Esophagus (tissue), 2 donors: ENCODE measurements at regions not wholly inside any gene's neighbourhood (a gene's known extent, or its start where the extent isn't known, plus 50 kb on each side); places are given as distances from the start of the nearest gene placed in this dataset.

Source experiments
- H3K27ac ChIP-seq, 2 donors: one replicate each; pipeline ENCODE4 v1.5.1; 2013; ENCODE audit warnings: low read depth in 2 of 2, mild to moderate bottlenecking in 2 of 2, inconsistent platforms in 1 of 2, low read length in 1 of 2, moderate library complexity in 1 of 2
- H3K27me3 ChIP-seq, 2 donors: one replicate each; pipeline ENCODE4 v1.6.1; 2013; ENCODE audit warnings: low read length in 2 of 2, control low read depth in 1 of 2, mild to moderate bottlenecking in 1 of 2; ENCODE audit not compliant: insufficient read depth in 2 of 2, control insufficient read depth in 1 of 2
- H3K36me3 ChIP-seq, 2 donors: one replicate each; pipeline ENCODE4 v1.6.1; 2013; ENCODE audit warnings: low read length in 1 of 2; ENCODE audit not compliant: control insufficient read depth in 2 of 2, insufficient read depth in 2 of 2
- H3K4me1 ChIP-seq, 2 donors: one replicate each; pipeline ENCODE4 v1.6.1; 2013; ENCODE audit warnings: low read length in 1 of 2; ENCODE audit not compliant: control insufficient read depth in 2 of 2, insufficient read depth in 2 of 2
- H3K4me3 ChIP-seq, 2 donors: one replicate each; pipeline ENCODE4 v1.5.1; 2013; ENCODE audit warnings: low read length in 2 of 2, mild to moderate bottlenecking in 2 of 2, low read depth in 1 of 2, moderate library complexity in 1 of 2
- H3K9me3 ChIP-seq, 2 donors: one replicate each; pipeline ENCODE4 v1.6.1; 2013; ENCODE audit warnings: mild to moderate bottlenecking in 2 of 2, low read depth in 1 of 2, low read length in 1 of 2, moderate library complexity in 1 of 2; ENCODE audit not compliant: control insufficient read depth in 2 of 2, insufficient read depth in 1 of 2
- WGBS, 2 donors: extraction: QIAGEN DNeasy Blood & Tissue Kit; methylation state at CpG; one replicate each; pipeline ENCODE4 v1.1.7; 2013; 5-methylcytosine and 5-hydroxymethylcytosine counted together
- donor health status: healthy with polysubstance abuse.
- donor health status: Bipolar disorder and iron deficiency.

DNA sequence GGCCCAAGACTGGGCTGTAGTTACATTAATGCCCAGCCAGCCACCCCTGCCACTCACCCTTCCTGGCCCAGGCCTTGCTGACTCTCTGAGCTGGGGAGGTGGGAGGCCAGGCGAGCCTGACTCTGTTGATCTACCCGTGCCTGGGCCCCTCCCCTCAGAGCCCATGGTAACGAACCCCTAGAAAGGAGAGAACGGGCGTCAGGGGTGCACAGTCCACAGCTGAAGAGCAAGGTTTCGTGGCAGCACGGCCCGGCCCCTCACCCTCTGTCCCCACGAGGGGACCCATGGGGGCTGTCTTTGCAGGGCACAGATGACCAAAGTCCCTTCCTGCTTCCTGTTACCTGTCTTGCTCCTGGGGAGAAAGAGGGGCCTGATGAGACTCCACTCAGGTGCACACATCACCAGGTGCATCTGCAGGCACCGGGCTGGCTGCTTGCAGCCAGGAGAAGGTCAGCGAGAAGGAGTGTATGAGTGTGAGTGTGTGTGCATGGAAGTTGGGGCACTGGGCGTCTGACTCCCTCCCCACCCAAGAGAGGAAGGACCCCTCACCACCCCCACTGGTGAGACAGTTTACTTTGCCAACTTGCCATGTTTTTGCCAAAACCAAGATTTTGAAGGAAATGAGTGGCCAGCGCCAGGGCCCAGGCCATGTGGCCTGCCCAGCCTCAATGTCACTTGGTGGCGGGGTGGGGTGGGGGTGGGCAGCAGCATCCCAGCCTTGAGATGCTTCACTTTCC is 359.1 kb downstream of the SEC14L1 start:
- H3K36me3 ChIP-seq, result peaks cover 5 to 33% of the 10 kb centered on the region in 2 donors
- H3K4me3 ChIP-seq, result no peak overlapping the region
- H3K9me3 ChIP-seq, result no peaks in the 10 kb centered on the region
- WGBS, 2 donors, result 89 to 92% methylated on average over 14 of the region's 14 CpGs
- H3K4me1 ChIP-seq, result peaks cover 0 to under 1% of the 10 kb centered on the region in 2 donors
- no peaks in the 10 kb centered on the region for H3K27me3 ChIP-seq
- H3K27ac ChIP-seq, result no peak overlapping the region

DNA sequence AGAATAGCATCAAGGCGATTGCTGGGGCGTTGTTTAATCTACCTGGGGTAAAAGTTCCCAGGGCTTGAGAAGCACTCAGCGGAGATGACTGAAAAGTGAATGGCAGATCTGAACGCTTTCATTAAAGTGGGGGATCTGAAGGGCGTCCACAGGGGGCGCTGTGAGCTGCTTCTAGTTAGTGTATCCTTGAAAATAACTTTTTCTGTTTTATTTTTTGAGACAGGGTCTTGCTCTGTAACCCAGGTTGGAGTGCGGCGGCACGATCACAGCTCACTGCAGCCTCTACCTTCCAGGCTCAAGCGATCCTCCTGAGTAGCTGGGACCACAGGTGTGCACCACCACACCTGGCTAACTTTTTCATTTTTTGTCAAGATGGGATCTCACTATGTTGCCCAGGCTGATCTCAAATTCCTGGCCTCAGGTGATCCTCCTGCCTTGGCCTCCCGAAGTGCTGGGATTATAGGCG is 360.4 kb downstream of the SEC14L1 start:
- H3K27me3 ChIP-seq, result no peaks in the 10 kb centered on the region
- no peaks in the 10 kb centered on the region for H3K4me1 ChIP-seq
- H3K36me3 ChIP-seq, result peaks cover 5 to 33% of the 10 kb centered on the region in 2 donors
- H3K27ac ChIP-seq, result no peak overlapping the region
- no peak overlapping the region for H3K4me3 ChIP-seq
- 93 to 95% methylated on average over 12 of the region's 12 CpGs for WGBS, 2 donors
- H3K9me3 ChIP-seq, result no peaks in the 10 kb centered on the region

DNA sequence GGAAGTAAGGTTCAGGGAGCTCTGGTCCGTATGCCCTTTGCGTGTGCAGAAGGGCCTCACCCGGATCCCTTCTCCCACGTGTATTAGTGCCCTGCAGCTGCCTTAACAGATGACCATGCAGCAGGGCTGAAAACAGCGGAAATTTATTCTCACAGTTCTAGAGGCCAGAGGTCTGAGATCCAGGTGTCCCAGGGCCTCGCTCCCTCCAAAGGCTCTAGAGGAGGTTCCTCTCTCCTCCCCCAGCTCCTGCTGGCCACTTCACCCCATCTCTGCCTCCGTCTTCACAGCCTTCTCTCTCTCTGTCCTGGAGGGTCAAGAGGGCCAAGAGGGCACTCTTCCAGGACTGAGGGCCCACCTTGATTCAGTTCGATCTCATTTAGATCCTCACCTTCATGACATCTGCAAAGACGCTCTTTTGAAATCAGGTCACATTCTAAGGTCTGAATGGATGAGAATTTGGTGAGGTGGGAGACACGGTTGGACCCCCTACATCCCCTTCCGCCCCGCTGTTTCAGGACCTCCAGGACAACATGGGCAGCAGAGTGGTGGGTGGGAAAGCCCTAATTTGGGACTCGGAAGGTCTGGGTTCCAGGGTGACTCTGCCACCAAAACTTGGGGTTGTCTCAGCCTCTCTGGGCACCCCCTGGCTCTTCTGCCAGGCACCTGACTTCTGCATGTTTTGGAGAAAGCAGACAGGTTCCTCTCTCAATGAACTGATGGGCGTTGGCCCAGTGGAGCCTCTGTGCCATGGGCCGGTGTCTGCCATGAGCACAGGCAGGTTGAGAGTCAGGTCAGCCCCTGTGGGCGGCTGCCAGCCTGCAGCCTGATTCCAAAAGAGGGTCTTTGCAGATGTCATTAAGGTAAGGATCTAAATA is 361.2 kb downstream of the SEC14L1 start:
- H3K27me3 ChIP-seq, result no peaks in the 10 kb centered on the region
- no peaks in the 10 kb centered on the region for H3K4me1 ChIP-seq
- peaks cover 5 to 25% of the 10 kb centered on the region in 2 donors for H3K36me3 ChIP-seq
- no peak overlapping the region for H3K27ac ChIP-seq
- WGBS, 2 donors, result 86 to 87% methylated on average over 16 of the region's 16 CpGs
- H3K9me3 ChIP-seq, result no peaks in the 10 kb centered on the region
- no peak overlapping the region for H3K4me3 ChIP-seq

DNA sequence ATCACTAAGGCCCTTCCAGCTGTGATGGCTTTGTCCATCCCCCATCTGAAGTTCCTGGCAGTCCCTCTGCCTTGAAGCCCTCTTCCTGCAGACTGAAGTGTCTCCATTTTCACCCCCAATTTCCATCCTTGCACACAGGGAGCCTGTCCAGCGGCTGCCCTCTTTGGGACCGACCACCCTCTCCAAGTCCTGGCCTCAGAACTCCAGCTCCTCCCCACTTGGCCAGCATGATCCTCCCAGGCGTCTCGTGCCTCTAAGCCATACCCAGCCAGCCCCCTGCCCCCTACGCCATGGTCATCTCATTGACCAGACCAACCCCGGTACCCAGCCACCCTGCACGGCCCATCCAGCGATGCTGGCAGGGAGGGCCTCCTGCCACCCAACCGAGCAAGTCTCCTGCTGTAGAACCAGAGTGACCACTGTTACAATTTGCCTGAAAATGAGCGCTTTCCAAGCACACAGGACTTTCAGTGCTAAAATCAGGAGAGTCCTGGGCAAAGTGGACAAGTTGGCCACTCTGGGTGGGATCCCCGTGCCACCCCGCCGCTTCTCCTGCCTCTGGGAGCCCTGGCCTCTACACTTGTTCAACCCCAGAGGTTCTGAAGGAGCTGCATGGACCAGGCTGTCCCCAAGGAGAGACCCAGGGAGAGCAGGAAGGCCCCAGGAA is 362.0 kb downstream of the SEC14L1 start:
- Histone ChIP-seq H3K36me3 (peaks cover 5 to 19% of the 10 kb centered on the region in 2 donors), H3K27ac (no peak overlapping the region), H3K27me3 (no peaks in the 10 kb centered on the region), H3K4me1 (no peaks in the 10 kb centered on the region), H3K4me3 (no peak overlapping the region), H3K9me3 (no peaks in the 10 kb centered on the region)
- 90 to 91% methylated on average over 13 of the region's 13 CpGs for WGBS, 2 donors

GRCh38 chr17:77503293-77503655 is 362.5 kb downstream of the SEC14L1 start:
- Histone ChIP-seq H3K36me3 (peaks cover 5 to 19% of the 10 kb centered on the region in 2 donors), H3K4me3 (no peak overlapping the region), H3K9me3 (no peaks in the 10 kb centered on the region), H3K4me1 (no peaks in the 10 kb centered on the region), H3K27me3 (no peaks in the 10 kb centered on the region), H3K27ac (no peak overlapping the region)
- WGBS, 2 donors, result 89 to 91% methylated on average over 7 of the region's 7 CpGs

DNA sequence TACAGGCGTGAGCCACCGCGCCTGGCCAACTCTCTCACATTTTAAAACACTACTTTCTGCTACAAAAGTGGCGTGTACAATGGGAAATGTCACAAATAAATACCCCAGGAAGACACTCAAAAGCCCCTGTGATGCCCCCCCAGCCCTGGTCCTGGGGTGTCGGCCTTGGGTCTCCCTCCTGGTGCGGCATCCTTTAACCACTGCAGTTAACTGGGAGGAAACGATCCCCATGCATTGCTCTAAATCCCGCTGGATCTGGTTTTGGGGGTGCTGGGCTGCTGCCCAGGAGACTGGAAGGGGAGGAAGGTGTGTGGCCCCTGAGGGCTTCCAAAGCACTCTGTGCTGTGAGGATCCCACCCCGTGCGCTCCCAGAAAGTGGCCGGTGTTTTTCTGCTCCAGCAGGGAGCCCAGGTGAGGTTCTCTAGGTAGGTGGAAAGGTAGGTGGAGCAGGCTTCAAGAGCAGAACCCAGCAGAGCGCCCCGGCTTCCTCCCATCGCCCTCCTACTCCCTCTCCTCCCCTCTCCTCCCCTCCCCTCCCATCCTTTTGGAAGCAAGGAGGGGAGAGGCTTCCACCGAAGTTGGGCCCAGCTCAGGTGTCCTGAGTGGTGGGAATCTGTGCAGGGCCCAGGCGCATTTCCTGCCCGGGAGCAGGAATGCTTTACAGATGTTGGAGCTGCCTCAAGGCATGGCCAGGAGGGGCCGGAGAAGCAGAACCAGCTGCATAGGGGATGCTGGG is 363.3 kb downstream of the SEC14L1 start:
- Histone ChIP-seq H3K36me3 (peaks cover 5 to 14% of the 10 kb centered on the region in 2 donors), H3K9me3 (no peaks in the 10 kb centered on the region), H3K27ac (no peak overlapping the region), H3K4me1 (no peaks in the 10 kb centered on the region), H3K4me3 (no peak overlapping the region), H3K27me3 (no peaks in the 10 kb centered on the region)
- 81 to 83% methylated on average over 18 of the region's 18 CpGs for WGBS, 2 donors

DNA sequence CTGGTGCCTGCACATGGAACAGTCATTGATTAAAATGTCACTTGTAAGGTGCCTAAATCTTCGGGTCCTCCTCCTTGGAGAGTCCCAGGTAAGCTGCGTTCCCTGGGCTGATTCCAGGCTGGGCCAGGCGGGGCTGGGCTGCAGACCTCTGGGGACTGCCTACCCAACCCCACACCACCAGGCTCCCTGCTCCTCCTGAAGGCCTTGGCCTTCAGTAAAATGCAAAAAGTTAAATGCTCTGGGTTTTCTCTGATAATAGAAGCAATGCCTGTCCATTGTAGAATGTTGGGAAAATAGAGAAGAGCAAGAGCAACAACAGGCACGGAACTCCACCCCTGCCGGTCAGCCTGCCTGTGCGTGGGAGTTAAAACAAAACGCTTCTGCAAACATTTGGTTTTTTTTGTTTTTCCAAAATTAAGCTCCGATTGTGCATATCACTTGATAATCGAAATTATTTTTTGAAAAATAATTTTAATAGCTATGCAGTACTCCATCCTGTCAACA is 363.9 kb downstream of the SEC14L1 start:
- WGBS, 2 donors, result 72 to 76% methylated on average over 9 of the region's 9 CpGs
- Histone ChIP-seq H3K36me3 (peaks cover 5 to 7% of the 10 kb centered on the region in 2 donors), H3K9me3 (no peaks in the 10 kb centered on the region), H3K27ac (no peak overlapping the region), H3K4me3 (no peak overlapping the region), H3K27me3 (no peaks in the 10 kb centered on the region), H3K4me1 (no peaks in the 10 kb centered on the region)

- Histone ChIP-seq H3K4me1 (no peaks in the 10 kb centered on the region), H3K27me3 (no peaks in the 10 kb centered on the region), H3K4me3 (no peak overlapping the region), H3K36me3 (peaks cover 1 to 4% of the 10 kb centered on the region in 2 donors), H3K27ac (no peak overlapping the region), H3K9me3 (no peaks in the 10 kb centered on the region)
- WGBS, 2 donors, result 82 to 88% methylated on average over 12 of the region's 12 CpGs
Observed at GRCh38 chr17:77505181-77505639, 364.4 kb downstream of the SEC14L1 start.
